Neural progenitor cell (in vitro differentiated cells): ENCODE measurements at regions not wholly inside any gene's neighbourhood (a gene's known extent, or its start where the extent isn't known, plus 50 kb on each side); places are given as distances from the start of the nearest gene placed in this dataset.

Experiments used
- EZH2 ChIP-seq: fragments of 200-600 bp; sonication (generic); IDR thresholded peaks from 2 replicates; pipeline ENCODE4 v1.6.1; 2017; ENCODE audit warnings: antibody characterized with exemption, mild to moderate bottlenecking, moderate library complexity
- EZH2phosphoT487 ChIP-seq: fragments of 200-600 bp; sonication (generic); IDR thresholded peaks from 2 replicates; pipeline ENCODE4 v1.6.1; 2017; ENCODE audit warnings: antibody characterized with exemption
- TF ChIP-seq, protein P1 (sequence below): fragments of 200-600 bp; sonication (generic); IDR thresholded peaks from 2 replicates; pipeline ENCODE4 v1.5.1; 2017; ENCODE audit warnings: antibody characterized with exemption, mild to moderate bottlenecking

DNA sequence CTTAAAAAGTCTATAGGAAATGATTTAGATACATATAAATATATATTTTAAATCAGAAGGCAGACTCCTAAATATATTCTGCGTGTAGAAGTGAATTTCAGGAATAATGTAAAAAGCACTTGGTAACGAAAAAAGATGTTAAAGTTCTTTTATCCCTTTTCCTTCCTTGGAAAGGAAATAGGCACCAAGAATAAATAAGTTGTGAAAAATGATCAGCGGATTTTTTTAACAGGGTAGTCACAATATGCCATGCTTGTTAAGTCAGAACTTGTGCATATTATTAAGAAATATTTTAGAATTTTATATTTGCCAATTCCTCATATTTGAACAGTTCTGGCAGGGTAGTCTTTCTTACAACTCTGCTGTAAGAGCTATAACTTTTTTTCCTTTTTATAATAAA lies 173.8 kb downstream of the CD83 start:
- no peak for TF ChIP-seq EZH2phosphoT487
- TF ChIP-seq, protein P1, sequence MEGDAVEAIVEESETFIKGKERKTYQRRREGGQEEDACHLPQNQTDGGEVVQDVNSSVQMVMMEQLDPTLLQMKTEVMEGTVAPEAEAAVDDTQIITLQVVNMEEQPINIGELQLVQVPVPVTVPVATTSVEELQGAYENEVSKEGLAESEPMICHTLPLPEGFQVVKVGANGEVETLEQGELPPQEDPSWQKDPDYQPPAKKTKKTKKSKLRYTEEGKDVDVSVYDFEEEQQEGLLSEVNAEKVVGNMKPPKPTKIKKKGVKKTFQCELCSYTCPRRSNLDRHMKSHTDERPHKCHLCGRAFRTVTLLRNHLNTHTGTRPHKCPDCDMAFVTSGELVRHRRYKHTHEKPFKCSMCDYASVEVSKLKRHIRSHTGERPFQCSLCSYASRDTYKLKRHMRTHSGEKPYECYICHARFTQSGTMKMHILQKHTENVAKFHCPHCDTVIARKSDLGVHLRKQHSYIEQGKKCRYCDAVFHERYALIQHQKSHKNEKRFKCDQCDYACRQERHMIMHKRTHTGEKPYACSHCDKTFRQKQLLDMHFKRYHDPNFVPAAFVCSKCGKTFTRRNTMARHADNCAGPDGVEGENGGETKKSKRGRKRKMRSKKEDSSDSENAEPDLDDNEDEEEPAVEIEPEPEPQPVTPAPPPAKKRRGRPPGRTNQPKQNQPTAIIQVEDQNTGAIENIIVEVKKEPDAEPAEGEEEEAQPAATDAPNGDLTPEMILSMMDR, result no peak
- TF ChIP-seq EZH2, result no peak
